ACHN (cell line): ENCODE measurements at regions not wholly inside any gene's neighbourhood (a gene's known extent, or its start where the extent isn't known, plus 50 kb on each side); places are given as distances from the start of the nearest gene placed in this dataset.
A peak's percentile ranks its signal among the peaks of the same experiment; 100 is the strongest.

Source experiments
- DNase-seq: peaks from one replicate; pipeline ENCODE4 v3.0.0-alpha.2; 2015
- in situ Hi-C: cut with HindIII; loops from 2 replicates; pipeline ENCODE4 v1.10.0; 2017; ENCODE audit warnings: low sequenced_read_pairs, low pct_ligation_motif_present, low pct_unique_long_range_greater_than_20kb

GRCh38 chr2:84293791-84294380 is 165.2 kb downstream of the SUCLG1 start:
- DNase-seq, result no peak
- in situ Hi-C loops, result no loop called here

- in situ Hi-C loops, result no loop called here
- DNase-seq, result no peak
Measured at GRCh38 chr2:84292545-84292944, 166.5 kb downstream of the SUCLG1 start.

- in situ Hi-C loops, result no loop called here
- DNase-seq, result no peak
Measured at GRCh38 chr2:84290537-84290936, 168.5 kb downstream of the SUCLG1 start.

GRCh38 chr2:84288293-84288692 is 170.8 kb downstream of the SUCLG1 start:
- in situ Hi-C loops, result no loop called here
- no peak for DNase-seq

- in situ Hi-C loops, result no loop called here
- DNase-seq, result no peak
Measured at GRCh38 chr2:84286878-84287277, 172.2 kb downstream of the SUCLG1 start.

- in situ Hi-C loops, result no loop called here
- no peak for DNase-seq
Measured at GRCh38 chr2:84285056-84285747, 173.9 kb downstream of the SUCLG1 start.

- in situ Hi-C loops, result no loop called here
- no peak for DNase-seq
Measured at GRCh38 chr2:84283506-84283905, 175.6 kb downstream of the SUCLG1 start.

- no peak for DNase-seq
- in situ Hi-C loops, result no loop called here
Measured at GRCh38 chr2:84281510-84281909, 177.6 kb downstream of the SUCLG1 start.

- in situ Hi-C loops, result no loop called here
- DNase-seq, result no peak
Measured at GRCh38 chr2:84280873-84281272, 178.2 kb downstream of the SUCLG1 start.

- DNase-seq, result no peak
- in situ Hi-C loops, result no loop called here
Measured at GRCh38 chr2:84278386-84278785, 180.7 kb downstream of the SUCLG1 start.

- in situ Hi-C loops, result no loop called here
- DNase-seq, result no peak
Measured at GRCh38 chr2:84276590-84277255, 182.4 kb downstream of the SUCLG1 start.

GRCh38 chr2:84273406-84273805 is 185.7 kb downstream of the SUCLG1 start:
- DNase-seq, result no peak
- in situ Hi-C loops, result no loop called here

GRCh38 chr2:84271977-84272376 is 187.1 kb downstream of the SUCLG1 start:
- in situ Hi-C loops, result no loop called here
- DNase-seq, result no peak

- DNase-seq, result peak; percentile 10
- in situ Hi-C loops, result no loop called here
Measured at GRCh38 chr2:84257831-84258230, 201.2 kb downstream of the SUCLG1 start.

- in situ Hi-C loops, result no loop called here
- no peak for DNase-seq
Measured at GRCh38 chr2:84251651-84252302, 207.3 kb downstream of the SUCLG1 start.

- no peak for DNase-seq
- in situ Hi-C loops, result no loop called here
Measured at GRCh38 chr2:84249140-84249539, 209.9 kb downstream of the SUCLG1 start.

- no peak for DNase-seq
Measured at GRCh38 chr2:84247532-84247931, 211.5 kb downstream of the SUCLG1 start.

GRCh38 chr2:84243788-84244733 is 215.0 kb downstream of the SUCLG1 start:
- no peak for DNase-seq
- in situ Hi-C loops, result no loop called here

More at GRCh38 chr2:84247532-84247931, 211.5 kb downstream of the SUCLG1 start:
- in situ Hi-C loops, result no loop called here
